Heart right ventricle (tissue), 16 donors: ENCODE measurements at regions not wholly inside any gene's neighbourhood (a gene's known extent, or its start where the extent isn't known, plus 50 kb on each side); places are given as distances from the start of the nearest gene placed in this dataset.
"Not testable (repeated sequence)": the region's sequence is repeated elsewhere in the genome, so short reads cannot be mapped to it uniquely, and the experiment has no call there.

Source experiments
- ATAC-seq, 8 donors: fragments of 200-7000 bp; cut with Tn5 transposase; one replicate each; pipeline ENCODE4 v1.9.1; 2020; ENCODE audit warnings: mild to moderate bottlenecking in 8 of 8, moderate library complexity in 8 of 8, moderate number of reproducible peaks in 1 of 8
- DNase-seq, 2 donors: peaks; one replicate each; pipeline ENCODE4 v3.0.0-alpha.2; 2020
- H3K27ac ChIP-seq, 10 donors: fragments of 200-600 bp; sonication (generic) in 2 of 10; one replicate each; pipeline versions ENCODE4 v1.5.0 to v1.8.0; 2020 to 2022; ENCODE audit warnings: mild to moderate bottlenecking in 3 of 10
- H3K27me3 ChIP-seq, 7 donors: fragments of 200-600 bp; one replicate each; pipeline ENCODE4 v1.8.0; 2021 to 2022; ENCODE audit warnings: mild to moderate bottlenecking in 2 of 7
- H3K36me3 ChIP-seq, 9 donors: fragments of 200-600 bp; sonication (generic) in 1 of 9; one replicate each; pipeline versions ENCODE4 v1.5.0 to v1.8.0; 2020 to 2022; ENCODE audit warnings: mild to moderate bottlenecking in 2 of 9
- H3K4me1 ChIP-seq, 9 donors: fragments of 200-600 bp; sonication (generic) in 1 of 9; one replicate each; pipeline versions ENCODE4 v1.5.0 to v1.8.0; 2020 to 2022; ENCODE audit warnings: mild to moderate bottlenecking in 4 of 9
- H3K4me3 ChIP-seq, 10 donors: fragments of 200-600 bp; sonication (generic) in 2 of 10; one replicate each; pipeline versions ENCODE4 v1.5.0 to v1.8.0; 2020 to 2022; ENCODE audit warnings: mild to moderate bottlenecking in 7 of 10, moderate library complexity in 2 of 10
- H3K9me3 ChIP-seq, 11 donors: fragments of 200-600 bp in 10 of 11; sonication (generic) in 2 of 11; one replicate each; pipeline versions ENCODE4 v1.5.0 to v1.8.0; 2013 to 2022; ENCODE audit warnings: mild to moderate bottlenecking in 2 of 11, control low read depth in 1 of 11, moderate library complexity in 1 of 11
- CTCF ChIP-seq, 9 donors: fragments of 200-600 bp; sonication (generic) in 2 of 9; IDR thresholded peaks; one replicate each; pipeline versions ENCODE4 v1.5.0 to v1.8.0; 2021 to 2022; ENCODE audit warnings: antibody characterized with exemption in 9 of 9, mild to moderate bottlenecking in 5 of 9, moderate library complexity in 1 of 9
- WGBS, 2 donors: extraction: QIAGEN DNeasy Blood & Tissue Kit; methylation state at CpG; one replicate each; pipeline ENCODE4 v1.1.7; 2013; ENCODE audit warnings: inconsistent platforms in 1 of 2; 5-methylcytosine and 5-hydroxymethylcytosine counted together
- intact Hi-C, 10 donors: fragments of 100-400 bp; cut with DNase I; formaldehyde crosslinking; loops; one replicate each; pipeline versions ENCODE4 v1.11.1 to v1.14.2; 2022
- donor health status: Arrhythmogenic right ventricular cardiomyopathy.
- donor health status: ischemic (EF 13 %, LVEDD 7.1; RV severe dilation, severe dysfunction).
- donor health status: healthy with polysubstance abuse.
- donor health status: DM: no; HTN: yes; CAD: no.
- donor health status: DM: no; HTN: no; CAD: no.
- donor health status: ischemic (EF 25% LVEDD 6.9; RV normal size, moderate dysfunction).
- donor health status: ischemic (EF 25% LVEDD 5.7; RV mildly dilated, moderate dysfunction).
- donor health status: healthy.
- donor health status: DM: yes; HTN: yes; CAD: no.
- donor health status: Ischemic cardiomyopathy.
- donor health status: ischemic (EF 35%, LVEDD 5.7; RV mildly dilated, moderate dysfunction).
- donor health status: nonischemic (EF 11% LVEDD 7.7; RV severe dilation, severe dysfunction).
- donor health status: DM: yes; HTN: yes; CAD: no.
- donor health status: PGD.
- donor health status: ischemic (EF 29% LVEDD 5.4; RV normal size, mild dysfunction).
- donor health status: nonischemic (EF 23%, LVEDD 6.1; RV moderate dilation, normal function).

DNA sequence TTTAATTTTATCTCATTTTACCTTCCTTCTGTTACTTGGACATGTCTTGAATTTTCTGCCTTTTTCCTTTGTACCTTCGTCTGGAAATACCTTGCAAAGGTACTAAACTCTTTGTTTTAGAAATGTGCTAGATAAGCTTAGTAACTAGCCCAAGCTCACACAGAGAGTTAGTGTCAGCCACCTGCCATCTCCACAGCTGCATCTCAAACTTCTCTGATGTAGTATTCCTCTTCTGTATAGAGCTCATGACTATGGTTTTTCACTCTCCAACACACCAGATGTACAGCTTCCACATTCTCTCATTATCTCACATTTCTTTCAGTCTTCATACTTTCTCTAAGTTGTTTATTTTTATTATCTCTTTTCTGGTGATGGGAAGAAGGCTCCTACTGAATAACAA lies 516.6 kb upstream of the ROBO2 start:
- Histone ChIP-seq H3K27me3 (no peaks in the 10 kb centered on the region), H3K4me1 (no peaks in the 10 kb centered on the region), H3K27ac (no peak overlapping the region), H3K9me3 (no peaks in the 10 kb centered on the region), H3K4me3 (no peak overlapping the region), H3K36me3 (no peaks in the 10 kb centered on the region)
- TF ChIP-seq CTCF (IDR thresholded peaks at IDR 0.05) = no peak
- ATAC-seq (no peak), DNase-seq (no peak)
- intact Hi-C loops = no loop called here
- 44 to 75% methylated on average over 1 of the region's 1 CpG for WGBS, 2 donors

- intact Hi-C loops = no loop called here
- TF ChIP-seq CTCF (IDR thresholded peaks at IDR 0.05) = no peak
- WGBS, 2 donors = 82 to 87% methylated on average over 2 of the region's 2 CpGs
These were observed 514.2 kb upstream of the ROBO2 start for GRCh38 chr3:76525726-76526125.

GRCh38 chr3:76527773-76528172 lies 512.1 kb upstream of the ROBO2 start:
- DNase-seq = no peak
- no peak for TF ChIP-seq CTCF (IDR thresholded peaks at IDR 0.05)
- H3K4me3 ChIP-seq = no peak overlapping the region
- no peaks in the 10 kb centered on the region for H3K27me3 ChIP-seq
- no peaks in the 10 kb centered on the region for H3K4me1 ChIP-seq
- H3K27ac ChIP-seq = no peak overlapping the region
- no peak for ATAC-seq
- H3K36me3 ChIP-seq = no peaks in the 10 kb centered on the region
- H3K9me3 ChIP-seq = no peaks in the 10 kb centered on the region
- intact Hi-C loops = no loop called here

More at GRCh38 chr3:76525726-76526125, 514.2 kb upstream of the ROBO2 start:
- Histone ChIP-seq H3K9me3 (no peaks in the 10 kb centered on the region), H3K27me3 (no peaks in the 10 kb centered on the region), H3K27ac (no peak overlapping the region), H3K4me3 (no peak overlapping the region), H3K4me1 (no peaks in the 10 kb centered on the region), H3K36me3 (no peaks in the 10 kb centered on the region)
- ATAC-seq (no peak), DNase-seq (no peak)

- DNase-seq = no peak
- Histone ChIP-seq H3K9me3 (no peaks in the 10 kb centered on the region), H3K36me3 (no peaks in the 10 kb centered on the region), H3K27me3 (no peaks in the 10 kb centered on the region), H3K27ac (no peak overlapping the region), H3K4me1 (no peaks in the 10 kb centered on the region), H3K4me3 (no peak overlapping the region)
- WGBS, 2 donors = 48 to 55% methylated on average over 2 of the region's 2 CpGs
- TF ChIP-seq CTCF (IDR thresholded peaks at IDR 0.05) = no peak
- ATAC-seq = no peak
- intact Hi-C loops = no loop called here
These were observed 507.6 kb upstream of the ROBO2 start for GRCh38 chr3:76532158-76532822.

DNA sequence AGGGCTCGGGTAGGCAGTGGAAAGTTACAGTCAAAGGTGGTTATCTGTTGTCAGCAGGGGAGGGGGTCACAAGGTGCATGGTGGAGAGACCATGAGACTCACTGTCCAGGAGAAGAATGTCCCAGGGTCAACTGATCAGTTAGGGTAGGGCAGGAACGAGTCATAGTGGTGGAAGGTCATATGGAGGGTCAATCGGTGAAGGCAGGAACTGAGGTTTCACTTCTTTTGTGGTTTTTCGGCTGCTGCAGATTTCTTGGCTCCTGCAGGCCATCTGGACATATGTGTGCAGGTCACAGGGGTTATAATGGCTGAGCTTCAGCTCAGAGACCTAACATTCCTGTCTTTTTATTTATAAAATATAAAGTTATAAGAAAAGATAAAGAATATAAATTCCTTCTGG lies 506.2 kb upstream of the ROBO2 start:
- intact Hi-C loops, DNase-seq, H3K4me3 ChIP-seq, H3K27me3 ChIP-seq, H3K27ac ChIP-seq, H3K9me3 ChIP-seq, H3K36me3 ChIP-seq, ATAC-seq, H3K4me1 ChIP-seq: not testable (repeated sequence)
- 59 to 68% methylated on average over 4 of the region's 4 CpGs for WGBS, 2 donors

DNA sequence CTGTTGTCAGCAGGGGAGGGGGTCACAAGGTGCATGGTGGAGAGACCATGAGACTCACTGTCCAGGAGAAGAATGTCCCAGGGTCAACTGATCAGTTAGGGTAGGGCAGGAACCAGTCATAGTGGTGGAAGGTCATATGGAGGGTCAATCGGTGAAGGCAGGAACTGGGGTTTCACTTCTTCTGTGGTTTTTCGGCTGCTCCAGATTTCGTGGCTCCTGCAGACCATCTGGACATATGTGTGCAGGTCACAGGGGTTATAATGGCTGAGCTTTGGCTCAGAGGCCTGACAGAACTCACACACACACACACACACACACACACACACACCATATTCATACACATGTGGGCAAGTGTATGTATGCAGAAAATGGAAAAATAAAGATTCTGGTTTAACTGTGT lies 502.0 kb upstream of the ROBO2 start:
- not testable (repeated sequence) for DNase-seq, H3K36me3 ChIP-seq, H3K4me1 ChIP-seq, H3K27ac ChIP-seq, H3K9me3 ChIP-seq, ATAC-seq, H3K27me3 ChIP-seq, H3K4me3 ChIP-seq
- 85 to 86% methylated on average over 3 of the region's 3 CpGs for WGBS, 2 donors
- intact Hi-C loops = loop anchor here in 1 of 10 donors (1.0 kb wide), 1 partner anchor 34 kb away; no protein-coding TSS in a partner anchor
